ENCODE measurements at regions not wholly inside any gene's neighbourhood (a gene's known extent, or its start where the extent isn't known, plus 50 kb on each side); places are given as distances from the start of the nearest gene placed in this dataset.
"Not testable (repeated sequence)": the region's sequence is repeated elsewhere in the genome, so short reads cannot be mapped to it uniquely, and the experiment has no call there.

GRCh38 chr5:93213111-93213794, 367.8 kb downstream of the NR2F1-AS1 start:
- not testable (repeated sequence) for DNase-seq

GRCh38 chr5:93209476-93209875, 371.5 kb downstream of the NR2F1-AS1 start:
- DNase-seq = no peak

GRCh38 chr5:93208141-93208751, 372.8 kb downstream of the NR2F1-AS1 start:
- no peak for DNase-seq

GRCh38 chr5:93206203-93206602, 374.8 kb downstream of the NR2F1-AS1 start:
- DNase-seq = no peak

- DNase-seq = no peak
Observed at GRCh38 chr5:93201061-93201460, 380.0 kb downstream of the NR2F1-AS1 start.

- DNase-seq = no peak
Observed at GRCh38 chr5:93196986-93197385, 384.0 kb downstream of the NR2F1-AS1 start.

GRCh38 chr5:93193431-93194347, 387.3 kb downstream of the NR2F1-AS1 start:
- no peak for DNase-seq

- DNase-seq = no peak
Observed at GRCh38 chr5:93192683-93193082, 388.3 kb downstream of the NR2F1-AS1 start.

- DNase-seq = no peak
Observed at GRCh38 chr5:93192087-93192486, 388.9 kb downstream of the NR2F1-AS1 start.

GRCh38 chr5:93191035-93191817, 389.8 kb downstream of the NR2F1-AS1 start:
- no peak for DNase-seq

- DNase-seq = no peak
Observed at GRCh38 chr5:93189707-93190120, 391.3 kb downstream of the NR2F1-AS1 start.

- DNase-seq = no peak
Observed at GRCh38 chr5:93188876-93189485, 392.0 kb downstream of the NR2F1-AS1 start.

GRCh38 chr5:93186076-93186682, 394.8 kb downstream of the NR2F1-AS1 start:
- DNase-seq = no peak

GRCh38 chr5:93184041-93184440, 397.0 kb downstream of the NR2F1-AS1 start:
- DNase-seq = no peak

GRCh38 chr5:93179466-93179865, 401.6 kb downstream of the NR2F1-AS1 start:
- DNase-seq = no peak

GRCh38 chr5:93174930-93175329, 406.1 kb downstream of the NR2F1-AS1 start:
- no peak for DNase-seq

GRCh38 chr5:93165559-93165958, 415.5 kb downstream of the NR2F1-AS1 start:
- DNase-seq = no peak

- no peak for DNase-seq
Observed at GRCh38 chr5:93164690-93165089, 416.3 kb downstream of the NR2F1-AS1 start.

- DNase-seq = no peak
Observed at GRCh38 chr5:93163010-93163663, 417.9 kb downstream of the NR2F1-AS1 start.

- DNase-seq = no peak
Observed at GRCh38 chr5:93161661-93162654, 419.1 kb downstream of the NR2F1-AS1 start.

All from stimulated activated naive CD4-positive, alpha-beta T cell (primary cell).